Psoas muscle (tissue), 7 donors: ENCODE measurements at regions not wholly inside any gene's neighbourhood (a gene's known extent, or its start where the extent isn't known, plus 50 kb on each side); places are given as distances from the start of the nearest gene placed in this dataset.

Experiments
- ATAC-seq, 4 donors: fragments of 200-7000 bp; cut with Tn5 transposase; one replicate each; pipeline ENCODE4 v1.9.1; 2020; ENCODE audit warnings: moderate library complexity in 3 of 4, mild to moderate bottlenecking in 2 of 4
- DNase-seq, 2 donors: peaks; one replicate each; pipeline ENCODE4 v3.0.0-alpha.2; 2020
- H3K27ac ChIP-seq: fragments of 200-600 bp; one replicate; pipeline ENCODE4 v1.8.0; 2022
- H3K27me3 ChIP-seq, 3 donors: fragments of 200-600 bp in 1 of 3; one replicate each; pipeline versions ENCODE4 v1.6.1 to v1.8.0; 2013 to 2022; ENCODE audit warnings: low read length in 2 of 3, mild to moderate bottlenecking in 2 of 3, moderate library complexity in 1 of 3; ENCODE audit not compliant: insufficient read depth in 3 of 3
- H3K36me3 ChIP-seq, 2 donors: fragments of 200-600 bp in 1 of 2; one replicate each; pipeline versions ENCODE4 v1.6.1 to v1.8.0; 2013 to 2022; ENCODE audit warnings: low read depth in 1 of 2, mild to moderate bottlenecking in 1 of 2, moderate library complexity in 1 of 2; ENCODE audit not compliant: insufficient read depth in 1 of 2
- H3K4me1 ChIP-seq: fragments of 200-600 bp; one replicate; pipeline ENCODE4 v1.8.0; 2022
- H3K4me3 ChIP-seq: fragments of 200-600 bp; one replicate; pipeline ENCODE4 v1.8.0; 2022; ENCODE audit warnings: mild to moderate bottlenecking
- H3K9me3 ChIP-seq: fragments of 200-600 bp; one replicate; pipeline ENCODE4 v1.8.0; 2022
- CTCF ChIP-seq: fragments of 200-600 bp; IDR thresholded peaks from one replicate; pipeline ENCODE4 v1.8.0; 2022; ENCODE audit warnings: antibody characterized with exemption
- WGBS, 3 donors: extraction: QIAGEN DNeasy Blood & Tissue Kit; methylation state at CpG; one replicate each; pipeline versions ENCODE4 v1.1.6 to v1.1.7; 2013; 5-methylcytosine and 5-hydroxymethylcytosine counted together
- intact Hi-C, 2 donors: fragments of 100-400 bp; cut with DNase I; formaldehyde crosslinking; loops; one replicate each; pipeline versions ENCODE4 v1.11.0 to v1.14.2; 2022
- donor health status: healthy with polysubstance abuse.
- donor health status: DM: no; HTN: no; CAD: no; lungs with moderate emphysema.
- donor health status: Bipolar disorder and iron deficiency.
- donor health status: healthy.
- donor health status: DM: yes; HTN: yes; CAD: no.
- donor health status: DM: no; HTN: no; CAD: no.
- donor health status: DM: yes; HTN: yes; CAD: no.

DNA sequence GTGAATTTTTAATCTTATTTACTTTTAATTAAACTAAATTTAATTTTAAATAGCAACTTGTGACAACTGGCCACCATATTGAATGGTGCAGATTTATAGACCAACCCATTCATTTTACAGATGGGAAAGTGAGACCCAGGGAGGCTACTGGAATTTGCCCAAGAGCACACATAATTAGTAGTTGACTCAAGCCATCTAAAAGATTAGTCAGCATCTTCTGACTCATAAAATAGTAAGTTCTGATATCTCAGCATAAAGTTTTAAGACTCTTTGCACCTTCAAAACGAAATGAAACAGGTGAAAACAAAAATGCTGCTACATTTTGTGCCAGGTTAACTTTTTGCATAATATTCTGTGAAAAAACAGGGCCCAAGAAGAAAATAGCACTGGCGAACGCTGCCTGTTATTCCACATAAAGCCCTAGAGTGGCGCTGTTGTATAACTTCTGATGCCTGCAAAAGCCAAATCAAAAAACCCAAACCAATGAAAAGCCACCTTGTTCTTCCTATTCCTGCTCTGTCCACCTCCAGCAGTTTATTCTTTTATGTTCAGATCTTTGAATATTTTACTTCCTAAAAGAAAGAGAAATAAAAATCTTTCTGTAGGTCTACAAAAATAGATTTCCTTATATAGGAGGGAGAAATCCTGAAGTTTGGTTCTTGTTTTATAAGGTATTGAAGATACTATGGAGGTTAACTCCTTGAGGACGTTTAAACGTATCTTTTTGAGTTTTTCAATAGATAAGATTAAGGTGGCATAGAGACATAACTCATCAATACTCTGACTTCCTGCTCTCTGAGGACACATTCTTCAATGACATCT lies 62.8 kb downstream of the OTOL1 start:
- no peak for DNase-seq
- no peak overlapping the region for H3K27ac ChIP-seq
- H3K36me3 ChIP-seq: no peaks in the 10 kb centered on the region
- H3K4me3 ChIP-seq: no peak overlapping the region
- ATAC-seq: no peak
- WGBS, 3 donors: 24 to 32% (median 26%) methylated on average over 6 of the region's 6 CpGs
- no peaks in the 10 kb centered on the region for H3K4me1 ChIP-seq
- no peaks in the 10 kb centered on the region for H3K27me3 ChIP-seq
- H3K9me3 ChIP-seq: no peaks in the 10 kb centered on the region
- peak; percentile 51 for TF ChIP-seq CTCF
- intact Hi-C loops: no loop called here

GRCh38 chr3:161560008-161560637 lies 63.5 kb downstream of the OTOL1 start:
- H3K4me1 ChIP-seq: no peaks in the 10 kb centered on the region
- no peaks in the 10 kb centered on the region for H3K27me3 ChIP-seq
- no peak overlapping the region for H3K4me3 ChIP-seq
- peak; percentile 52 for TF ChIP-seq CTCF
- no peaks in the 10 kb centered on the region for H3K36me3 ChIP-seq
- no peaks in the 10 kb centered on the region for H3K9me3 ChIP-seq
- 22 to 25% (median 23%) methylated on average over 14 of the region's 14 CpGs for WGBS, 3 donors
- DNase-seq (no peak), ATAC-seq (peak in 1 of 4 donors; percentile 65)
- intact Hi-C loops: no loop called here
- no peak overlapping the region for H3K27ac ChIP-seq

GRCh38 chr3:161567577-161568361 lies 71.2 kb downstream of the OTOL1 start:
- ATAC-seq (no peak), DNase-seq (no peak)
- intact Hi-C loops: no loop called here
- Histone ChIP-seq H3K36me3 (no peaks in the 10 kb centered on the region), H3K4me3 (no peak overlapping the region), H3K27ac (no peak overlapping the region), H3K9me3 (no peaks in the 10 kb centered on the region), H3K27me3 (no peaks in the 10 kb centered on the region), H3K4me1 (no peaks in the 10 kb centered on the region)
- no peak for TF ChIP-seq CTCF
- WGBS, 3 donors: 61 to 71% (median 63%) methylated on average over 5 of the region's 5 CpGs

- H3K36me3 ChIP-seq: no peaks in the 10 kb centered on the region
- H3K4me3 ChIP-seq: no peak overlapping the region
- intact Hi-C loops: no loop called here
- ATAC-seq (no peak), DNase-seq (no peak)
- WGBS, 3 donors: 71 to 75% (median 74%) methylated on average over 2 of the region's 2 CpGs
- TF ChIP-seq CTCF: no peak
- H3K27ac ChIP-seq: no peak overlapping the region
- H3K27me3 ChIP-seq: no peaks in the 10 kb centered on the region
- H3K9me3 ChIP-seq: no peaks in the 10 kb centered on the region
- no peaks in the 10 kb centered on the region for H3K4me1 ChIP-seq
Observed at GRCh38 chr3:161568671-161569070, 72.1 kb downstream of the OTOL1 start.
